ENCODE measurements at regions not wholly inside any gene's neighbourhood (a gene's known extent, or its start where the extent isn't known, plus 50 kb on each side); places are given as distances from the start of the nearest gene placed in this dataset.

DNA sequence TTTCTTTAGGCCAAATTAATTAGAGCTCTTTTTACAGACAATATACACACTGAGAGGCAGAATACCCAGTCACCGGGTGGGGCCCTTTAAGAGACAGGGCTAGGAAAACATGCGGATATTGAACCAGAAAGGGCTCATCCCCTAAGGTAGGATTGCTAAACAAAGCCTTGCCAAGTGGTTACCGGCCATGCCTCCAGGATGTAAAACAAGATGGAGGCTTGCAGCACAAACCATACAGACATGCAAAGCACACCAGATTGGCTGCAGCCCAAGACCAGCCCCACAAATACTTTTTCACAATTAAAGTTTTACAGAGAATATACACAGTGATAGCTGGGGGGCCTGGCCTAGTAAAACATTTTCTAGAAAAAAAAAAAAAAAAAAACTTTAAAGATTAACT is 210.0 kb downstream of the KLHL4 start:
- ATAC-seq: no peak

DNA sequence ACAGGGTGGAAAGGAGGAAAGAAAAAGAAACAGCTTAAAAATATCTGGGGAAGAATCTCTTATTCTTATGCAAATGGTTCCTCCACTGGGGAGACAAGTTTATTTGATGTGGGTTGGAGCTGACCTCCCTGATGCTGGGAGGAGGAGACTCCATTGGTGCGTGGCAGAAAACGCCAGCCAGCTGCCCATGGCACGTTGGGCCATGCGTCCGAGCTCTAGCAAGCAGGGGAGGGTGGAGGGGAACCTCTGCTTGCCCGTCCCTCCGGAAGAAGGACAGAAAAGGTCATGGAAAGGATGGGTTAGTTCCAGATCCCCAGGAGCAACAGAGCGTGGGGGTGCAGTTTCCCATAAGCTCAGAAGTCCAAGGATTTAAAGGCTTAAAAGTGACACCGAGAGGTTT is 210.4 kb downstream of the KLHL4 start:
- no peak for DNase-seq (ENCODE audit: low read depth, low spot score)
- Histone ChIP-seq H3K4me3 (ENCODE audit: low read depth in 2 of 2, low read length in 2 of 2) (no peak overlapping the region; a peak in 1 of 4 replicates), H3K4me1 (ENCODE audit: control insufficient read depth, insufficient read depth, low read length) (no peaks in the 10 kb centered on the region), H3K36me3 (ENCODE audit: control insufficient read depth, insufficient read depth, low read length) (no peaks in the 10 kb centered on the region), H3K9me3 (ENCODE audit: control insufficient read depth, insufficient read depth, low read depth, low read length) (no peaks in the 10 kb centered on the region), H3K27me3 (ENCODE audit: control insufficient read depth, insufficient read depth, low read length) (no peaks in the 10 kb centered on the region), H3K27ac (ENCODE audit: low read length) (no peak overlapping the region)
- intact Hi-C loops (cut with micrococcal nuclease; ENCODE audit: unreplicated experiment): no loop called here
- TF ChIP-seq POLR2AphosphoS5 (IDR thresholded peaks at IDR 0.05; ENCODE audit: low read depth, low read length) (no peak), SIN3A (IDR thresholded peaks at IDR 0.05; ENCODE audit: borderline replicate concordance, insufficient read depth, low read depth, low read length) (no peak), CTCF (IDR thresholded peaks at IDR 0.05) (no peak), TCF7L2 (IDR thresholded peaks at IDR 0.05; ENCODE audit: low read depth, low read length) (no peak), REST (IDR thresholded peaks at IDR 0.05; ENCODE audit: insufficient read depth in 1 of 2, low read depth in 2 of 2, low read length in 1 of 2) (no peak)
- in situ Hi-C loops (cut with HindIII; ENCODE audit: low pct_unique_long_range_greater_than_20kb, low sequenced_read_pairs): no loop called here
- POLR2A ChIA-PET: no interaction called here
- CTCF ChIA-PET: no interaction called here
- no peak for ATAC-seq
- BruUV-seq (replicated peaks): no TSS peak

More for the DNA sequence above, 210.0 kb downstream of the KLHL4 start:
- Histone ChIP-seq H3K27me3 (ENCODE audit: control insufficient read depth, insufficient read depth, low read length) (no peaks in the 10 kb centered on the region), H3K4me3 (ENCODE audit: low read depth in 2 of 2, low read length in 2 of 2) (no peak overlapping the region; a peak in 1 of 4 replicates), H3K4me1 (ENCODE audit: control insufficient read depth, insufficient read depth, low read length) (no peaks in the 10 kb centered on the region), H3K9me3 (ENCODE audit: control insufficient read depth, insufficient read depth, low read depth, low read length) (no peaks in the 10 kb centered on the region), H3K27ac (ENCODE audit: low read length) (no peak overlapping the region), H3K36me3 (ENCODE audit: control insufficient read depth, insufficient read depth, low read length) (no peaks in the 10 kb centered on the region)
- intact Hi-C loops (cut with micrococcal nuclease; ENCODE audit: unreplicated experiment): no loop called here
- in situ Hi-C loops (cut with HindIII; ENCODE audit: low pct_unique_long_range_greater_than_20kb, low sequenced_read_pairs): no loop called here
- TF ChIP-seq POLR2AphosphoS5 (IDR thresholded peaks at IDR 0.05; ENCODE audit: low read depth, low read length): no peak
- TF ChIP-seq CTCF (IDR thresholded peaks at IDR 0.05): no peak
- TF ChIP-seq SIN3A (IDR thresholded peaks at IDR 0.05; ENCODE audit: borderline replicate concordance, insufficient read depth, low read depth, low read length): no peak
- TF ChIP-seq REST (IDR thresholded peaks at IDR 0.05; ENCODE audit: insufficient read depth in 1 of 2, low read depth in 2 of 2, low read length in 1 of 2): no peak
- no peak for TF ChIP-seq TCF7L2 (IDR thresholded peaks at IDR 0.05; ENCODE audit: low read depth, low read length)
- CTCF ChIA-PET: no interaction called here
- POLR2A ChIA-PET: no interaction called here
- DNase-seq (ENCODE audit: low read depth, low spot score): no peak
- no TSS peak for BruUV-seq (replicated peaks)

Measured in Panc1 (cell line).